ENCODE measurements at regions not wholly inside any gene's neighbourhood (a gene's known extent, or its start where the extent isn't known, plus 50 kb on each side); places are given as distances from the start of the nearest gene placed in this dataset.
A peak's percentile ranks its signal among the peaks of the same experiment; 100 is the strongest.

DNA sequence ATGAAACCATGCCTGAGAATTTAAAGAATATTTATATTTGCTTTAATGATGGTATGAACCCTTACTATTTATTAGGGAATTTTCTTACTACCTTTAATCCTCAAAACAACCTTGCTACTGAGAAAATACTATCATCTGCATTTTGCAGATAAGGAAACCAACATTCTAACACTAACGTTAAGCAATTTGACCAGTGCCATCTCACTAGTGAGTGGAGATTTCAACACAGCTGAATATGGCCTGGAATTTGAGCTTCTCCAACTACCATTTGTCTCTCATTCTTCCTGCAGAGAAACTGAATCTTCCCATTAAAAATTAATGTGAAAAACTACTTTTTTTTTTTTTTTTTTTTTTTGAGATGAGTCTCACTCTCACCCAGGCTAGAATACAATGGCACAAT is 380.9 kb upstream of the SMIM31 start:
- H3K27ac ChIP-seq, result no peak overlapping the region
- no peak for TF ChIP-seq ZFX (IDR thresholded peaks at IDR 0.05; ENCODE audit: borderline replicate concordance)
- TF ChIP-seq, protein P1, sequence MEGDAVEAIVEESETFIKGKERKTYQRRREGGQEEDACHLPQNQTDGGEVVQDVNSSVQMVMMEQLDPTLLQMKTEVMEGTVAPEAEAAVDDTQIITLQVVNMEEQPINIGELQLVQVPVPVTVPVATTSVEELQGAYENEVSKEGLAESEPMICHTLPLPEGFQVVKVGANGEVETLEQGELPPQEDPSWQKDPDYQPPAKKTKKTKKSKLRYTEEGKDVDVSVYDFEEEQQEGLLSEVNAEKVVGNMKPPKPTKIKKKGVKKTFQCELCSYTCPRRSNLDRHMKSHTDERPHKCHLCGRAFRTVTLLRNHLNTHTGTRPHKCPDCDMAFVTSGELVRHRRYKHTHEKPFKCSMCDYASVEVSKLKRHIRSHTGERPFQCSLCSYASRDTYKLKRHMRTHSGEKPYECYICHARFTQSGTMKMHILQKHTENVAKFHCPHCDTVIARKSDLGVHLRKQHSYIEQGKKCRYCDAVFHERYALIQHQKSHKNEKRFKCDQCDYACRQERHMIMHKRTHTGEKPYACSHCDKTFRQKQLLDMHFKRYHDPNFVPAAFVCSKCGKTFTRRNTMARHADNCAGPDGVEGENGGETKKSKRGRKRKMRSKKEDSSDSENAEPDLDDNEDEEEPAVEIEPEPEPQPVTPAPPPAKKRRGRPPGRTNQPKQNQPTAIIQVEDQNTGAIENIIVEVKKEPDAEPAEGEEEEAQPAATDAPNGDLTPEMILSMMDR (IDR thresholded peaks at IDR 0.05), result no peak

DNA sequence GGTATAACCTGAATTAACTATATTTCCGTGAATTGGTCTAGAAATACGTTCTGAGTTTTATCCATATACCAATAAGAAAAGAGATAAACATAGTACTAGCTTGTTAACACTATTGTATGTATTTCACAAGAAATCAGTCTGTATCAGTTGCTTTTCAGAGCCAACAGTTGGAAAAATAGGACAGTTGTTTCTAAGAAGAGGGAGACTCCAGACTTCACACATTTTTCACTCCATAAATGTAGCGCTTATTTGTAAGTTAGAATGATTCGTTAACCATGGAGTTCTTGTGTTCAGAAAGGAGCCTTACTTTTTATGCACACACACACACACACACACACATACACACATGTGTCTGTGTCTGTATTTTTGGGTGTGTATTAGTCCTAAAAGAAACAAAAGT is 376.7 kb upstream of the SMIM31 start:
- H3K27ac ChIP-seq, result no peak overlapping the region
- TF ChIP-seq, protein P1 (IDR thresholded peaks at IDR 0.05), result no peak
- no peak for TF ChIP-seq ZFX (IDR thresholded peaks at IDR 0.05; ENCODE audit: borderline replicate concordance)

DNA sequence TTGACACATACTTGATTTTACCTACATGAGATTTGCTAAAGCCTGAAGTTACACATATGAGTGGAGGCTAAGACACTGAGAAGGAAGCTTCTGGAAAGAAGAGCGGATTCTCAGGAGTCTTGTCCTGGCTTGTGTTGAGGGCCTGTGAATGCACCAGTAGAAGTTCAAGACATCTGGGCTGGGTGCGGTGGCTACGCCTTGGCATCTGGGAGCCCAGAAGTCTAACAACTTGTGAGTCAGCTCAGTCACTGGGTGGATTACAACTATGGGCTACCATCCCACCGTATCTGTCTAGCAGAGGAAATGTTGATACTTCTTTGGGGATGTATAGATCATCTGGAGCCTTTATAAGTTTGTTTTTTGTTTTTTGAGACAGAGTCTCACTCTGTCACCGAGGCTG is 375.6 kb upstream of the SMIM31 start:
- no peak for TF ChIP-seq ZFX (IDR thresholded peaks at IDR 0.05; ENCODE audit: borderline replicate concordance)
- TF ChIP-seq, protein P1 (IDR thresholded peaks at IDR 0.05), result no peak
- H3K27ac ChIP-seq, result no peak overlapping the region

DNA sequence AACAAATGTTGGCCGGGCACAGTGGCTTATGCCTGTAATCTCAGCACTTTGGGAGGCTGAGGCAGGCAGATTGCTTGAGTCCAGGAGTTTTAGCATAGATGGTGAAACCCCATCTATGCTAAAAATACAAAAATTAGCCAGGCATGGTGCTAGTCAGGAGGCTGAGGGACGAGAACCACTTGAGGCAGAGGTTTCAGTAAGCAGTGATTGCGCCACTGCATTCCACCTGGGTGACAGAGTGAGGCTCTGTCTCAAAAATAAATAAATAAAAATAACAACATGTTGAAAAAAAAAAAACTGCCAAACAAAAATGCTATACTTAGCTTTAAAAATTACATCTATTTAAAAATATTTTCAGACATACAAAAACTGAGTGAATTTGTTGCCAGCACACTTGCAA is 374.2 kb upstream of the SMIM31 start:
- no peak overlapping the region for H3K27ac ChIP-seq
- TF ChIP-seq ZFX (IDR thresholded peaks at IDR 0.05; ENCODE audit: borderline replicate concordance), result no peak
- TF ChIP-seq, protein P1 (IDR thresholded peaks at IDR 0.05), result no peak

DNA sequence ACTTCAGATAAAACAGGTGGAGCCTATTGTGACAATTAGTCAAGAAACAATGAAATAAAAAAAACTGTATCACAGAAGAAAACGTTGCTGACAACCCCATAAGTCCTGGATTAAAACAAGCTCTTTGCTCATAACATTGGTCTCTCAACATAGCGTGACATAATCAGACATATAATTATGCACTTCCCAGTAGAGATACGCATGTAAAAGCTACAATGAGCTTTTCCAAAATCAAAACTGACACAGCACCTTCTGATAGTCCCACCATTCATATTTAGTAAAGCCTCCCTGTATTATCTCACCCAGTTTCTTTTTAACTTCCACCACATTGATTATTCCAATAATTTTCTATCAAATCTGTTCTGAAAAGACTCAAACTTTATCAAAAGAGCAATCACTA is 372.1 kb upstream of the SMIM31 start:
- no peak for TF ChIP-seq ZFX (IDR thresholded peaks at IDR 0.05; ENCODE audit: borderline replicate concordance)
- TF ChIP-seq, protein P1 (IDR thresholded peaks at IDR 0.05), result no peak
- H3K27ac ChIP-seq, result no peak overlapping the region

DNA sequence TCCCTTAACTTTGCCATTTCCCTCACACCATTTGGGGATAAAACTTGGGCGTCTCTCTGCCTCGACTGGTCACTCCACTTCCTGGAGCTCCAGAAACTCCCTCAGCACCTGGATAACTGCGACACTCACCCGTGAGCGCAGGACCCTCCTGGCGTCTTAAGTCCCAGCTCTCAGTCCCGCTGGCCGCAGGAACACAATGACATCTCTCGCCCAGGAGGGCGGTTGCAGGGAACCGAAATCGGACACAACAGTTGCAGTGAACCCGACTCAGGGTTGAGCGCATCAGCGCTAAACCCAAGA is 370.9 kb upstream of the SMIM31 start:
- H3K27ac ChIP-seq, result no peak overlapping the region
- TF ChIP-seq, protein P1 (IDR thresholded peaks at IDR 0.05), result no peak
- TF ChIP-seq ZFX (IDR thresholded peaks at IDR 0.05; ENCODE audit: borderline replicate concordance), result no peak

DNA sequence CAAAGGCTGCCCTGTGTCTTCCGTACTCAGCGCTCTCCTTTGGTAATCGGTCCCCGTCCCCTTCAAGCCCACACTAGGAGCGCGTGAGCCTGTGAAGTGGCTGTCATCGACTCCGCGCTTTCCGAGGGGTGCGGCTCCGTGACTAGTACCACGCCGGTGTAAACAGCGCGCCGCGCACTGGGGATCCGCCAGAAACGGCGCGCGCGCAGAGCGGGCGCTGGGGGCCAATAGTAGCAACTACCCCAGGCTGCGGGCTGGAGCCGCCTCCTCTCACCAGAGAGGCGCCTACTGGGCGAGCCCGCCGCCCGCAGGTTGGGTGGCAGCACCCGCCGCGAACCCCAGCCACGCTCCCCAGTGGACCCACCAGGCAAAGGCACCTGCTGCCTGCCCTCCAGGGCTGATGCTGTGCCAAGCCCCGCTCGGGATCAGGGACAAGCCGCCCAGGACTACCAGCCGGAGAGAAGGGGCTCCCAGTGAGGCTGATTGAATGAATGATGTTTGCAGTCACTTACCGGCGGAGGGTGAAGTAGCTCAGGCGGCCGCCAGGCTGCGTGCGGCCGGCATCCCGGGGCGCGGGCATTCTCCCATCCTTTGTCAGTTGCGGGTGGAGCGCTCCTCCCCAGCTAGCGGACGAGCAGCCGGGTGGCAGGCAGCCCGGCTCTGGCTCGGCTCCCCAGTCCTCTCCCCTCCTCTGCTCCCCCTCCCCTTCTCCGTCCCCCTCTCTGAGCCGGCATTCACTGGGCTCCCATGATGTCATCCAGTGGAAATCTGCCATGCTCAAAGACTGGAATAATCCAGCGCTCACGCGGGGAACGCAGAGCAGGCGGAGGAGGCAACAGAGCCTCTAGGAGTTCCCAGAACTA is 370.3 kb upstream of the SMIM31 start:
- TF ChIP-seq ZFX (IDR thresholded peaks at IDR 0.05; ENCODE audit: borderline replicate concordance), result no peak
- TF ChIP-seq, protein P1 (IDR thresholded peaks at IDR 0.05), result peak; percentile 60
- no peak overlapping the region for H3K27ac ChIP-seq

All from 22Rv1 (cell line).